Lower leg skin (tissue), 4 donors: ENCODE measurements at regions not wholly inside any gene's neighbourhood (a gene's known extent, or its start where the extent isn't known, plus 50 kb on each side); places are given as distances from the start of the nearest gene placed in this dataset.

Experiments used
- DNase-seq, 2 donors: peaks; one replicate each; pipeline ENCODE4 v3.0.0-alpha.2; 2019; ENCODE audit warnings: low spot score in 2 of 2
- H3K4me3 ChIP-seq: fragments of 200-600 bp; sonication (generic); 2 replicates; pipeline ENCODE4 v1.5.1; 2017; ENCODE audit warnings: mild to moderate bottlenecking, low read depth; ENCODE audit not compliant: poor library complexity, severe bottlenecking
- POLR2A ChIP-seq, 2 donors: fragments of 450-650 bp; IDR thresholded peaks; one replicate each; pipeline ENCODE4 v1.6.1; 2016 to 2017; ENCODE audit warnings: antibody characterized with exemption in 2 of 2, mild to moderate bottlenecking in 1 of 2, moderate library complexity in 1 of 2
- WGBS, 2 donors: methylation state at CpG; one replicate each; pipeline ENCODE4 v1.1.5; 2018; 5-methylcytosine and 5-hydroxymethylcytosine counted together
- intact Hi-C: fragments of 100-400 bp; cut with DNase I; formaldehyde crosslinking; loops from one replicate; pipeline ENCODE4 v1.15.0; 2023; ENCODE audit warnings: low total_unique reads
- TF ChIP-seq, protein P1 (sequence below), 3 donors: fragments of 450-650 bp; IDR thresholded peaks; one replicate each; pipeline ENCODE4 v1.5.1; 2016; ENCODE audit warnings: antibody characterized with exemption in 3 of 3, mild to moderate bottlenecking in 3 of 3, moderate library complexity in 2 of 3

DNA sequence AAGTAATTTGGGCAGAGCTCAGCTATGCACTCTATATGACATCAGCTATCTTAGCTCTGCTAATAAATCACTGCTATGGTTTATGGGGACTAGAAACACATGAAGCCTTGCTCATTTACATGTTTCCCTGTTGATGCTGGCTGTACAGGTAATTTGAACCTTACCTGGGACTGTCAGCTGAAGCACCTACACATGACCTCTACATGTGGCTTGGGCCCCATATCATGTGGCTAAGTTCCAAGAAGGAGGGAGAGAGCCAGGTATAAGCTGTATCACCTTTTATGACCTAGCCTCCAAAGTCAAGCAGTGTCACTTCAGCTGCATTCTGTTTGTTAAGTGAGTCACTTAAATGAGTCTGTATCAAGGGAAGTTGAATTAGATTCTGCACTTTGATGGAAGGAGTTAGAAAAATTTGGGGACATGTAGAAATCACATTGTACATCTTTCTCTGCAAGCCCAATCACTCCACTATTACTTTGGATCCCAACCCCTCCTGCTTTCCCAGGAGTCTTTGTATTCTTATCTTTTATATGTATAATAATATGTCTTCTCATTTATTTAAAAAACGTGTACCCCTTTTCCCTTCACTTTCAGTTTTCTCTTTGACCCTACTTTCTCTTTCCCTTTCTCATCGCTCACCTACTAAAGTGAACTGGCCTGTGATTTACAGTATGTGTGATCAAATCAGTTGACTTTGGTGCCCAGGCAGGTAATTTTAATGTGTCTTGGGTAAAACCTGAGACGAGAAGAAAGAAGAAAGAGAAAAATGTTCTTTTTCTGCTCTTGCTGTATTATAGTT lies 53.4 kb upstream of the PRKACB start:
- no peak for DNase-seq
- intact Hi-C loops = no loop called here
- no peak overlapping the region for H3K4me3 ChIP-seq
- TF ChIP-seq, protein P1, sequence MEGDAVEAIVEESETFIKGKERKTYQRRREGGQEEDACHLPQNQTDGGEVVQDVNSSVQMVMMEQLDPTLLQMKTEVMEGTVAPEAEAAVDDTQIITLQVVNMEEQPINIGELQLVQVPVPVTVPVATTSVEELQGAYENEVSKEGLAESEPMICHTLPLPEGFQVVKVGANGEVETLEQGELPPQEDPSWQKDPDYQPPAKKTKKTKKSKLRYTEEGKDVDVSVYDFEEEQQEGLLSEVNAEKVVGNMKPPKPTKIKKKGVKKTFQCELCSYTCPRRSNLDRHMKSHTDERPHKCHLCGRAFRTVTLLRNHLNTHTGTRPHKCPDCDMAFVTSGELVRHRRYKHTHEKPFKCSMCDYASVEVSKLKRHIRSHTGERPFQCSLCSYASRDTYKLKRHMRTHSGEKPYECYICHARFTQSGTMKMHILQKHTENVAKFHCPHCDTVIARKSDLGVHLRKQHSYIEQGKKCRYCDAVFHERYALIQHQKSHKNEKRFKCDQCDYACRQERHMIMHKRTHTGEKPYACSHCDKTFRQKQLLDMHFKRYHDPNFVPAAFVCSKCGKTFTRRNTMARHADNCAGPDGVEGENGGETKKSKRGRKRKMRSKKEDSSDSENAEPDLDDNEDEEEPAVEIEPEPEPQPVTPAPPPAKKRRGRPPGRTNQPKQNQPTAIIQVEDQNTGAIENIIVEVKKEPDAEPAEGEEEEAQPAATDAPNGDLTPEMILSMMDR (IDR thresholded peaks at IDR 0.05) = no peak
- TF ChIP-seq POLR2A (IDR thresholded peaks at IDR 0.05) = no peak
- WGBS, 2 donors = 71 to 72% methylated on average over 3 of the region's 3 CpGs

DNA sequence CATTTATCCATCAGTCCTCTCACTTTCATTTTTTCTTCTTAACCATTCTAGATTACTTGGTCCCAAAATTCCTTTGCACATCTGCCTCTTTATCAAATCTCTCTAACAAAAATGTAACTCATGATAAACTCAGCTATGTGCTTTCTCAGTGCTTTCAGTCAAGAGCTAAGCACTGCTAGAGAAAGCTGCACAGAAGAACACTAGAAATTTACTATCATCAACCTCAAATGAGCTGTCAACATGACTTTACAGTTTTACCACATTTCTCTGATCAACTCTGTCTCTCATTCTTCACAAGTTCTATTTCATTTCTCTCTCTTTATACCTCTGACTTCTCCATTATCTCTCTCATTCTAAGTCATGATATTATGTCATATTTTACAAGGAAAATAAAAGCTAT lies 54.2 kb upstream of the PRKACB start:
- intact Hi-C loops = no loop called here
- no peak for DNase-seq
- no peak for TF ChIP-seq POLR2A (IDR thresholded peaks at IDR 0.05)
- TF ChIP-seq, protein P1 (IDR thresholded peaks at IDR 0.05) = no peak
- no peak overlapping the region for H3K4me3 ChIP-seq

DNA sequence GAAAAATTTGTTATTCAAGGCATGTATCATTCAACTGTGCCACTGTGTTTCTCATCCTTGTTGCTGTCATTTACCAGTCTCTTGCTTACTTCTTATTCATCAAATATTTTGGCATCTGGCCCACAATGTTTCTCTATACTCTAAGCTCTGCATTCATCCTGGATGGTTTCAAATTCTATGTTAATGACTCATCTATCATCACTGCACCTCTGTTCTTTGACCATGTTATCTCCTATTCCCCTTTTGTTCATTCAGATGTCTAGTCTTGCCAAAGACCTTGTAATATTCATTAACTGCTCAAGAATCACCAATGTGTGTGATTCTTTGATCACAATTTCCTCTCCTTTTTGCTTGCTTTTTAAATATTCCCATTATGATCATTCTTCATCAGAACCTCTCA lies 54.6 kb upstream of the PRKACB start:
- TF ChIP-seq, protein P1 (IDR thresholded peaks at IDR 0.05) = no peak
- no peak for TF ChIP-seq POLR2A (IDR thresholded peaks at IDR 0.05)
- DNase-seq = no peak
- no peak overlapping the region for H3K4me3 ChIP-seq
- intact Hi-C loops = no loop called here

DNA sequence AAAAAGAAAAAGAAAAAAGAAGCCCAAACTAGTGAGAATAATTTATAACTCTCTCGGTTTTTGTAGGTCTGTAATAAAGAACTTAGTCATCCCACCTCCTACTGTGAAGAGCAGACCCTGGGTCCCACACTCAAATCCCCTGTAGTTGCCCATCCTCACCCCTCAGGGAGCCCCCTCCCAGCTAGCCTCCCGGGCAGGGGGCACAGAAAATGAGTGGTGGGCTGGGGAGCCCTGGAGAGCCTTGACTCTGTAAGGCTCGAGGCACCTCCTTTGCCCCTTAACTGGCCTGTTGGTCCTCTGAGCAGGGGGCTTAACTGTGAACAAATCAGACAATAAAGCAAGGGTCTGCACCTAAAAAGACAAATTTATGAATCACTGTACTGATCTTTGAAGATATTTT lies 57.5 kb upstream of the PRKACB start:
- intact Hi-C loops = no loop called here
- TF ChIP-seq POLR2A (IDR thresholded peaks at IDR 0.05) = no peak
- TF ChIP-seq, protein P1 (IDR thresholded peaks at IDR 0.05) = no peak
- no peak for DNase-seq
- WGBS, 2 donors = 87 to 91% methylated on average over 3 of the region's 3 CpGs
- H3K4me3 ChIP-seq = no peak overlapping the region

DNA sequence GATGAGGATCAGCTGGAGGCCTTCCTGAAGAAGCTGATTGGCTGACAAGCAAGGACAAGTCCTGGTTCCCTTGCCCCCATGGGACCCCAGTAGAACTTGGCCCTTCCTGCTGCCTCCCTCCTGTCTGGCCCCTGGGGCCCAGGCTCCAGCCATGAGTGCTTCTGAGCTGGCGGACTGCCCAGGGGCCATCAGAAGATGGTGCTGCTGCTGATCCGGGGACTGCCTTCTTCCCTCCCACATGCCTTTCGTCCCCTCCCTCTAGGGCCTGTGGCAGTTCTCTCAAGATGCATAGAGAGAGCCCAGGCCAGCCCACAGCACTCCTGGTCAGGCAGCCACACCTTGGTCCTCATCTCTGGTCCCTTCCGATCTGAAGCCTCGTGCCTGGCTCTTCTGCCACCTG lies 57.9 kb upstream of the PRKACB start:
- DNase-seq = no peak
- 84 to 85% methylated on average over 4 to 5 of the region's 5 CpGs for WGBS, 2 donors

More for the DNA sequence above, 57.9 kb upstream of the PRKACB start:
- intact Hi-C loops = no loop called here
- no peak overlapping the region for H3K4me3 ChIP-seq
- TF ChIP-seq, protein P1 (IDR thresholded peaks at IDR 0.05) = no peak
